Astrocyte (in vitro differentiated cells and primary cell): ENCODE measurements at regions not wholly inside any gene's neighbourhood (a gene's known extent, or its start where the extent isn't known, plus 50 kb on each side); places are given as distances from the start of the nearest gene placed in this dataset.

Experiments used
- DNase-seq: peaks from one replicate; pipeline ENCODE4 v3.0.0-alpha.2; 2010; ENCODE audit warnings: low read depth
- FAIRE-seq: peaks from 2 replicates; lab custom pipeline; 2011; peaks lifted over from hg19 to GRCh38; lab: Jason Lieb, UNC
- H2AFZ ChIP-seq: 2 replicates; pipeline ENCODE4 v1.6.0; 2012; ENCODE audit warnings: low read depth, low read length, inconsistent platforms
- H3K27ac ChIP-seq: 2 replicates; pipeline ENCODE4 v1.5.1; 2011; ENCODE audit warnings: low read depth, low read length, inconsistent platforms
- H3K27me3 ChIP-seq: 2 replicates; pipeline ENCODE4 v1.6.0; 2011; ENCODE audit warnings: low read length, inconsistent platforms; ENCODE audit not compliant: insufficient read depth
- H3K36me3 ChIP-seq: 2 replicates; pipeline ENCODE4 v1.5.1; 2011; ENCODE audit warnings: low read length, inconsistent platforms; ENCODE audit not compliant: insufficient read depth
- H3K4me1 ChIP-seq: 2 replicates; pipeline ENCODE4 v1.5.1; 2011; ENCODE audit warnings: low read length, inconsistent platforms; ENCODE audit not compliant: insufficient read depth
- H3K4me2 ChIP-seq: 2 replicates; pipeline ENCODE4 v1.6.0; 2012; ENCODE audit warnings: low read length, inconsistent platforms
- H3K4me3 ChIP-seq: 2 replicates; pipeline ENCODE4 v1.5.1; 2011; ENCODE audit warnings: low read depth, mild to moderate bottlenecking, low read length, inconsistent platforms; ENCODE audit not compliant: insufficient read depth
- H3K79me2 ChIP-seq: 2 replicates; pipeline ENCODE4 v1.6.0; 2012; ENCODE audit warnings: mild to moderate bottlenecking, low read length, inconsistent platforms; ENCODE audit not compliant: insufficient read depth
- H3K9ac ChIP-seq: 2 replicates; pipeline ENCODE4 v1.6.0; 2012; ENCODE audit warnings: mild to moderate bottlenecking, low read length, inconsistent platforms
- H3K9me3 ChIP-seq: 2 replicates; pipeline ENCODE4 v1.5.1; 2012; ENCODE audit warnings: low read depth, mild to moderate bottlenecking, low read length, inconsistent platforms; ENCODE audit not compliant: insufficient read depth
- H4K20me1 ChIP-seq: 2 replicates; pipeline ENCODE4 v1.6.0; 2012; ENCODE audit warnings: low read length, inconsistent platforms; ENCODE audit not compliant: insufficient read depth
- H3K27ac Mint-ChIP-seq: one replicate; pipeline ENCODE4 v1.8.0; 2021; ENCODE audit warnings: mild to moderate bottlenecking, mixed read lengths; ENCODE audit not compliant: unreplicated experiment
- H3K27me3 Mint-ChIP-seq: one replicate; pipeline ENCODE4 v1.8.0; 2021; ENCODE audit warnings: low read depth, mixed read lengths; ENCODE audit not compliant: unreplicated experiment
- H3K36me3 Mint-ChIP-seq: one replicate; pipeline ENCODE4 v1.8.0; 2021; ENCODE audit warnings: low read depth, mixed read lengths; ENCODE audit not compliant: unreplicated experiment
- H3K4me1 Mint-ChIP-seq: one replicate; pipeline ENCODE4 v1.8.0; 2021; ENCODE audit warnings: low read depth, mixed read lengths; ENCODE audit not compliant: unreplicated experiment
- H3K4me3 Mint-ChIP-seq: one replicate; pipeline ENCODE4 v1.8.0; 2021; ENCODE audit warnings: mild to moderate bottlenecking, moderate library complexity, mixed read lengths; ENCODE audit not compliant: unreplicated experiment
- H3K9me3 Mint-ChIP-seq: one replicate; pipeline ENCODE4 v1.8.0; 2021; ENCODE audit warnings: mild to moderate bottlenecking, mixed read lengths; ENCODE audit not compliant: unreplicated experiment
- EZH2 ChIP-seq: IDR thresholded peaks from 2 replicates; pipeline ENCODE4 v1.6.1; 2012; ENCODE audit warnings: mild to moderate bottlenecking, low read length, inconsistent platforms; ENCODE audit not compliant: insufficient read depth
- TF ChIP-seq, protein P1 (sequence below): IDR thresholded peaks from 2 replicates; pipeline ENCODE4 v1.5.1; 2011; ENCODE audit warnings: low read depth, mild to moderate bottlenecking, inconsistent platforms, low read length, moderate library complexity; ENCODE audit not compliant: insufficient read depth

DNA sequence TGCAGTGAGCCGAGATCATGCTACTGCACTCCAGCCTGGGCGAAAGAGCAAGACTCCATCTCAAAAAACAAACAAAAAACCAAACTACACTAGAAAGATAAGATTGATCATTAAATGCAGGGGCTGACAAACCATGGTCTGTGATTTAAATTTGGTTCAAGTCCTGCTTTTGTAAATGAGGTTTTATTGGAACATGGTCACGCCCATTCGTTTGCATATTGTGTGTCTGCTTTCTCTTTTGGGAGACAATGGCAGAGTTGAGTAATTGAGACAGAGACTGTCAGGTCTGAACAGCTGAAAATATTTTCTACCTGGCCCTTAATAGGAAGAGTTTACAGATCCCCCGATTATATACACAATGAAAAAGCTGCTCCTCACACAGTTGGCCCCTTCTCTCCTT lies 235.5 kb upstream of the EEF2KMT start:
- peaks cover 10% of the 10 kb centered on the region for H3K9me3 Mint-ChIP-seq
- peaks cover 9% of the 10 kb centered on the region for H3K4me1 Mint-ChIP-seq
- no peak overlapping the region for H3K4me3 Mint-ChIP-seq
- Histone ChIP-seq H3K36me3 (no peaks in the 10 kb centered on the region), H3K27me3 (no peaks in the 10 kb centered on the region), H4K20me1 (no peaks in the 10 kb centered on the region), H2AFZ (no peak overlapping the region), H3K9ac (no peak overlapping the region), H3K4me2 (no peak overlapping the region), H3K9me3 (peaks cover 4% of the 10 kb centered on the region), H3K4me1 (no peaks in the 10 kb centered on the region), H3K4me3 (no peak overlapping the region), H3K79me2 (no peaks in the 10 kb centered on the region), H3K27ac (no peak overlapping the region)
- DNase-seq = no peak
- peaks cover 17% of the 10 kb centered on the region for H3K27me3 Mint-ChIP-seq
- H3K27ac Mint-ChIP-seq = no peak overlapping the region
- no peak for FAIRE-seq
- TF ChIP-seq EZH2 = no peak
- no peaks in the 10 kb centered on the region for H3K36me3 Mint-ChIP-seq

GRCh38 chr16:5330058-5330457 lies 232.5 kb upstream of the EEF2KMT start:
- peaks cover 6% of the 10 kb centered on the region for H3K27me3 Mint-ChIP-seq
- no peaks in the 10 kb centered on the region for H3K36me3 ChIP-seq
- H2AFZ ChIP-seq = no peak overlapping the region
- H3K79me2 ChIP-seq = no peaks in the 10 kb centered on the region
- FAIRE-seq (no peak), DNase-seq (no peak)
- H3K36me3 Mint-ChIP-seq = no peaks in the 10 kb centered on the region
- no peaks in the 10 kb centered on the region for H4K20me1 ChIP-seq
- no peak overlapping the region for H3K9ac ChIP-seq
- TF ChIP-seq EZH2 = no peak
- peaks cover 9% of the 10 kb centered on the region for H3K4me1 Mint-ChIP-seq
- no peaks in the 10 kb centered on the region for H3K27me3 ChIP-seq
- H3K27ac Mint-ChIP-seq = no peak overlapping the region
- H3K27ac ChIP-seq = no peak overlapping the region
- H3K4me1 ChIP-seq = no peaks in the 10 kb centered on the region
- no peak overlapping the region for H3K4me3 Mint-ChIP-seq
- H3K4me2 ChIP-seq = no peak overlapping the region
- H3K9me3 ChIP-seq = peaks cover 8% of the 10 kb centered on the region
- H3K4me3 ChIP-seq = no peak overlapping the region
- peaks cover 6% of the 10 kb centered on the region for H3K9me3 Mint-ChIP-seq

- Mint-ChIP-seq H3K27ac (no peak overlapping the region), H3K9me3 (peaks cover 6% of the 10 kb centered on the region), H3K4me1 (peaks cover 3% of the 10 kb centered on the region), H3K27me3 (peaks cover 6% of the 10 kb centered on the region), H3K36me3 (no peaks in the 10 kb centered on the region), H3K4me3 (no peak overlapping the region)
- no peak for FAIRE-seq
- no peaks in the 10 kb centered on the region for H4K20me1 ChIP-seq
- no peak overlapping the region for H3K9ac ChIP-seq
- H3K4me2 ChIP-seq = no peak overlapping the region
- H2AFZ ChIP-seq = no peak overlapping the region
- no peak for DNase-seq
- no peak for TF ChIP-seq EZH2
- TF ChIP-seq, protein P1, sequence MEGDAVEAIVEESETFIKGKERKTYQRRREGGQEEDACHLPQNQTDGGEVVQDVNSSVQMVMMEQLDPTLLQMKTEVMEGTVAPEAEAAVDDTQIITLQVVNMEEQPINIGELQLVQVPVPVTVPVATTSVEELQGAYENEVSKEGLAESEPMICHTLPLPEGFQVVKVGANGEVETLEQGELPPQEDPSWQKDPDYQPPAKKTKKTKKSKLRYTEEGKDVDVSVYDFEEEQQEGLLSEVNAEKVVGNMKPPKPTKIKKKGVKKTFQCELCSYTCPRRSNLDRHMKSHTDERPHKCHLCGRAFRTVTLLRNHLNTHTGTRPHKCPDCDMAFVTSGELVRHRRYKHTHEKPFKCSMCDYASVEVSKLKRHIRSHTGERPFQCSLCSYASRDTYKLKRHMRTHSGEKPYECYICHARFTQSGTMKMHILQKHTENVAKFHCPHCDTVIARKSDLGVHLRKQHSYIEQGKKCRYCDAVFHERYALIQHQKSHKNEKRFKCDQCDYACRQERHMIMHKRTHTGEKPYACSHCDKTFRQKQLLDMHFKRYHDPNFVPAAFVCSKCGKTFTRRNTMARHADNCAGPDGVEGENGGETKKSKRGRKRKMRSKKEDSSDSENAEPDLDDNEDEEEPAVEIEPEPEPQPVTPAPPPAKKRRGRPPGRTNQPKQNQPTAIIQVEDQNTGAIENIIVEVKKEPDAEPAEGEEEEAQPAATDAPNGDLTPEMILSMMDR = no peak
- no peaks in the 10 kb centered on the region for H3K36me3 ChIP-seq
- no peaks in the 10 kb centered on the region for H3K4me1 ChIP-seq
- H3K9me3 ChIP-seq = peaks cover 8% of the 10 kb centered on the region
- H3K4me3 ChIP-seq = no peak overlapping the region
- H3K27me3 ChIP-seq = no peaks in the 10 kb centered on the region
- H3K79me2 ChIP-seq = no peaks in the 10 kb centered on the region
- H3K27ac ChIP-seq = no peak overlapping the region
Observed at GRCh38 chr16:5328546-5328945, 231.0 kb upstream of the EEF2KMT start.
